HG02759 (cell line): ENCODE measurements at regions not wholly inside any gene's neighbourhood (a gene's known extent, or its start where the extent isn't known, plus 50 kb on each side); places are given as distances from the start of the nearest gene placed in this dataset.
"Not testable (repeated sequence)": the region's sequence is repeated elsewhere in the genome, so short reads cannot be mapped to it uniquely, and the experiment has no call there.

ENCODE experiments used
- ATAC-seq: cut with Tn5 transposase; IDR thresholded peaks from one replicate; pipeline ENCODE4 v1.9.1; 2021; ENCODE audit warnings: mild to moderate bottlenecking, moderate library complexity; ENCODE audit not compliant: unreplicated experiment

DNA sequence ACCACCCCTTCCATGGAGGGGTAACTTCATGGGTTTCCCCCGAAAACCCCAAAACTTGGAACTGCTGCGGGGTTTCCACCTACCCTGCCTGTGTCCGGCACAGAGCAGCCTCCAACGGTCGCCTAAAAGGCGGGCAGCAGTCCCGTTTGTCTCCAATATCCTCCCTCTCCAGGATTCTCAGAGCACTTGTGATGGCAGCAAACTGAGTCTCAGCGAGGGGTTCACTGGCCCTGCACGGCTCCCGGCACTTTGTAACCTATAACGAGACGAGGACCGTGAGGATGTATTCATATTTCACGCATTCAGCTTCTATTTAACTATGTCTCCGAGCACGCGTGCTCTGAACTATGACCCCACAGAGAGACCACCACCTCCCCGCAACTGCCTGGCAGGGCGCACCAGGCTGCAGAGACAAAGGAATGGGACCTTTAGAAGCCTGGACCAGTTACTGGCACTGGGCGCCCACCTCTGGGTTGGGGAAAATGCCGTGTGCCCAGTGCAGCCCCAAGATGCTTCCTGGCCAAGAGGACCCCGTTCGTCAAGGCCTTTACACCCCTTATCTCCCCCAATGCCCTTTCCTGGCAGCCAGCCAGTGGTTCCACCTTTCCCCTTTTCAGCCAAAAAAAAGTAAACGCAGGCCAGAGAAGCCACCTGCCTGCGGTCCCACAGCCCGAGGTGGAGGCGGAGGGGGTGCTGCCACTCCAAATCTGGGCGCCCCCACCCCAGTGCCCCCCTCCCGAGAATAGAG, 173.1 kb upstream of the RTL1 start:
- ATAC-seq = no peak

DNA sequence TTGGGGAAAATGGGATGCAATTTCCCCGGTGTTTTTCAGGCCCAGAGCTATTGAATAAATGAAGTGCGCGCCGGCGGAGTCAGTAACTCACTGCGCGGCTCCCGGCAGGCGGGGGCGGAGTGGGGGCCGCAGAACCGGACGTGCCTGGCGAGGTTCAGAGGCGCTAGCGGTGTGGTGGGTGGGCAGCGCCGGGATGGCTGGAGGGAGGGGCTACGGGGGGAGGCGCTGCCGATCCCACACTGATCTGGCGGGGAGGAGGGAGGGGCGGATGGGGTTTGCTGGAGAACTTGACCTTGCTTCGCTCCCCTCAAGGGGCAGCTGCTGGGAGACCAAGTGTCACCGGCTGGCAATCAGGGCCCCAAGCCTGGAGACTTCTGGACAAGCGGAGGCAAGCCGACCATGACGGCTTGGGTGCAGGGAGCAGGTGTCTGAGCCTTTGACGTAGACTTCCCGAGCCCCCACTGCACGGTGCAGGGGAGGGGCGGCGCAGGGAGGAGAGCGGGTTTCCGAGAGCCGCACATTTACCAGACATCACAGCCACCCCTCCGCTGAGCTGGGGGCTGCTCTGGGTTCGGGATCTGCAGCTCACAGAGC, 174.1 kb upstream of the RTL1 start:
- no peak for ATAC-seq

DNA sequence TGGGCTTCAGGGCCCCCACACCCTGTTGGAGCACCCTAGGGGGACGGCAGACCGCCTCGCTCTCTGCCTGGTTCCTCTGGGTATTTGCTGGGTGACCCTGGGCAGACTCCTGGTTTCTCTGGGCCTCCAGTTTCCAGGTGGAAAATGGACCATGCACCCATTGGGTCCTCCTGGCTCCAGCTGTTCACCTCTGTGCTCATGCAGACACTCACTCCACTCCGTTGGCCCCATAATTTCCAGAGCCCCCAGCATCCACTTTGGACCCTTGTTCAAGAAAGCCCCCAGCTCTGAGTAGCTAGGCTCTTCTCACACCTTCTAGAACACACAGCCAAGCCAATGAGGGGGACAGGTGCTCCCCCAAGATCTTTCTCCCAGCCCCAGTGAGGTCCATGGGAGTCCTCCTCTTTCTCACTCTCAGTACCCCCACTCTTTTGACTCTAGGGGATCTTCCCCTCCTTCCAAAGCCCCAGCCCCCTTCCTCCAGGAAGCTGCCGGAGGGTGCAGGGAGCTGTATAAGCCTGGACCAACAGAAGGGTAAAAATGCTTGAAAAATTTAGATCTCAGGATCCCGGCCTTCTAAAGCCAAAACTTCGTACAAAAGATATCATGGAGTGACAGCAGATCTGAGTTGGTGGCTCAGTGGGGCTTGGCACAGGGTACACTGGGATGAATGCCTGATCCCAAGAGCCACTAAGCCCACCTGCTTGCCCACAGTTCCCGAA, 174.8 kb upstream of the RTL1 start:
- ATAC-seq = no peak

DNA sequence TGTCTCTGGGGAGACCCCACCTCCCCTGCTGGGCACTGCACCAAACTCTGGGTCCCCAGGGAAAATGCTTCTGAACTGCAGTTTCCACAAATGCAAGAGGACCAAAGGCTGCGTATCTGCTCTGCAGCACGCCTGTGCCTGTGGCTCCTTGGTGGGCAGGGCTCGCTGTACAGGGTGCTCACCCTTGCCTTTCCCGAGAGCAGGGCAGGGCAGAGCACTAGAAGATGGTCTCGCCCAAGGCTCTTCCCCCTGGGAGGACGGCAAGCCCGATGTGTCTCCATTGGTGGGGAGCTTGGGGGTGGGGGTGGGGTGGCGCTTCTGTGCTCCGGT, 175.3 kb upstream of the RTL1 start:
- ATAC-seq = no peak

DNA sequence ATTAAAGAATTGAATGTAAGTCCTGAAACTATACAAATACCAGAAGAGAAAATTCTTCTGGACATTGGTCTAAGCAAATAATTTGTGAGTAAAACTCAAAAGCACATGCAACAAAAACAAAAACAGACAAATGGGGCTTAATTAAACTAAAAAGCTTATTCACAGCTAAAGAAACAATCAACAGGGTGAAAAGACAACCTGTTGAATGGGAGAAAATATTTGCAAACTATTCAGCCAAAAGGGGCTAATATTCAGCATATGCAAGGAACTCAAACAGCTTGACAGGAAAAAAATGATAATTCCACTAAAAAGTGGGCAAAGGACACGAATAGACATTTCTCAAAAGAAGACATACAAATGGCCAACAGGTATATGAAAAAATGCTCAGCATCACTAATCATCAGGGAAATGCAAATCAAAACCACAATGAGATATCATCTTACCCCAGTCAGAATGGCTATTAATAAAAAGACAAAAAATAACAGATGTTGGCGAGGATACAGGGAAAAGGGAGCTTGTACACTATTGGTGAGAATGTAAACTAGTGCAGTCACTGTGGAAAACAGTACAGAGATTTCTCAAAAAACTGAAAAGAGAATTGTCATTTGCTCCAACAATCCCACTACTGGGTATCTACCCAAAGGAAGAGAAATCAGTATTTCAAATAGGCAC, 177.5 kb upstream of the RTL1 start:
- no peak for ATAC-seq

DNA sequence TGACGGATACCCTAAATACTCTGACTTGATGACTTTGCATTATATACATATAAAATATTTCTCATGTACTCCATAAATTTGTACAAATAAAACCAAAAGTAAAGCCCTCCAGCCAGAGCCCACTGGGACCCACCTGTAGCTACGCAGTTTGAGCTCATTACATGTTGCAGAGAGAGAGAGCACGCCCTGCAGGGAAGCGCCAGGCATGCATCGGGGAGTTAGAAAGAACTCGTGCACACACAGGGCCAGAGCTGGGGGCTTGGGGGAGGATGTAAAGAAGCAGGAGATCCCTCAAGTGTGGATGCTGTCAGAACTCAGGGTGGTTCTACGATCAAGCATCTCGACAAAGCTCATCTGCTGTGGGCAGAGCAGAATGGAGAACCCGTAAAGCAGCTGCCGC, 178.5 kb upstream of the RTL1 start:
- ATAC-seq = no peak

DNA sequence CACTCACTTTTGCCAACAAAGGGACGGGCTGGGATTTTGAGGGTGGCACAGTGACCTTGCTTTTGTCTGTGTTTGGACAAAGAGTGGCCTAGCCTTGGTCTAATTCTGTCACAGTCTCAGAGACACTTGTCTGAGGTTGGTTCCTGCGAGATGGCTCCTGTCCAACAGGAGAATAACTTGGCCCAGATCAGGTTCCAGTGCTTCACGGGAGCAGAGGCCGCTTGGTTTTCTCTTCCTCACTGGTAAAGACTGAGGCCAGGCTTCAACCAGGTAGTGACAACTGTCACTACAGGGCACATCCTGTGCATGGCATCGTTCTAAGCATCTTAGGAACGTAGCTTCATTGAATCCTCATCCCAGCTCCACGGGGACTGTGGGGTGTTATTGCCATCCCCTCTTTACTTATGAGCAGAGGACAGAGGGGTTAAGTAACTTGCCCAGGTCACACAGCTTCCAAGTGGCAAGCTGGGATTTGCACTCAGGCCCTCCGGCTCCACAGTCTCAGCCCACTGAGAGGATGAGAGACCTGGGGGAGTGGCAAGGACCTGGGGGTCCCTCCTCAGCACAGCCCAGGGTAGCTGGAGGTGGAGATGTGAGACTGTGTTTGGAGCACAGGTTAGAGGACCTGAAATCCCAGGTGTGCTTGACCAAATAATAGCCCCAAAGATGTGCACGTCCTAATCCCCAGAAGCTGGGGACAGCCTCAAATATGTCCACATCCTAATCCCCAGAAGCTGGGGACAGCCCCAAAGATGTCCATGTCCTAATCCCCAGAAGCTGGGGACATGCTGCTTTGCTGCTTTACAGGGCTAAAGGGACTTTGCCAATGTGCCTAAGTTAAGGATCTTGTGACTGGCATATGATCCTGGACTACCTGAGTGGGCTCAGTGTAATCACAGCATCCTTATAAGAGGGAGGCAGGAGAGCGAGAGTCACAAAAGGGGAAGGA, 179.2 kb upstream of the RTL1 start:
- no peak for ATAC-seq

DNA sequence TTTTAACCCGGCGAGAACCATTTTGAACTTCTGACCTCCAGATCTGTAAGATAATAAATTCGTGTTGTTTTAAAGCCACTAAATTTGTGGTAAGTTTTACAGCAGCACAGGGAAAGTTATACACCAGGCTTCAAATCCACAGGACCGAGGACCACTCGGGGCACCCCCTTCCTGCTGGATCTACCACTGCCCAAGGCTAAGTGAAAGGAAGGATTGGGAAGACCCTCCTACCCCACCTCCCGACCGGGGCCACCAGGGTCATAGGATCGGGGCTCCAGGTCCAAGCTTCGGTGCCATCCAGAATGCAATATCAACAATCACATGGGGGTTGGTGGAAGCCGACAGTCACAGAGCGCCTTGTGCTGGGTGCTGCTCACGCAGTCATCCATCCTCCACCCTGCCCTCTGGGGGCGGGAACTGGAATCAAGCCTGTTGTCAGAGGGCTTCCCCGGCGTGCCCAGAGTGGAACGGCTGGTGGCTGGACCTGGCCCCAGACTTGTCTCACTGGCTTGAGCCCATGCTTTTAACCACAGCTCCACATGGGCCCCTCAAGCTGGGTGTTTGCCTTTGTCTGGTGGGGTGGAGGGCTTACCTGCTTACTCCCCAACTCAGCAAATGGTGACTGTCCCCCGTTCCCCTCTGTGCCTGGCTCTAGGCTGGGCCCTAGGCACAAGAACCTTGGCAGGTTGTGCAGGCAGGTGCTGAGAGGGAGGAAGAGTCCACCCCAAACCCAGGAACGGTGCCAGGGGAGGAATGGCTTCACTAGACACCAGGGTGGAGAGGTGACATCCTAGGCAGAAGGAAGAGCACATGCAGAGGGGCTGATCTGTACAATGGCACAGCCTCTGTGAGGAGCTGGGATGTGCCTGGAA, 180.3 kb upstream of the RTL1 start:
- ATAC-seq = no peak

DNA sequence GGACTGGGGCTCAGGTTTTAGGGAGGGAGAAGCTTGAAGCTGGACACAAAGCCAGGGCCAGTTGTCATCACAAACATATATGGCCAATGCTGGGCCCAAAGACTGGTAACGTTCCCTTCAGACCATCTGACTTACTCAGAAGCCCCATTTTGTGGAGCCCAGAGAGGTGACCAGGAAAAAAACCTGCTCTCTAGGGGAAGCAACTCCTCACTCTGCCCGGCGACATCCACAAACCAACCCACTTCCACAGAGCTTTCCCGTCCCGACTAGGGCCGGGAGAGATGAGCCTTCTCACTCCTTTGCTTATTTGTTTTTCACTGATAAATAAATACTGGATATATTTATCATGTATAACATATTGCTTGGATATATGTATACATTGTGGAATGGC, 180.9 kb upstream of the RTL1 start:
- no peak for ATAC-seq

DNA sequence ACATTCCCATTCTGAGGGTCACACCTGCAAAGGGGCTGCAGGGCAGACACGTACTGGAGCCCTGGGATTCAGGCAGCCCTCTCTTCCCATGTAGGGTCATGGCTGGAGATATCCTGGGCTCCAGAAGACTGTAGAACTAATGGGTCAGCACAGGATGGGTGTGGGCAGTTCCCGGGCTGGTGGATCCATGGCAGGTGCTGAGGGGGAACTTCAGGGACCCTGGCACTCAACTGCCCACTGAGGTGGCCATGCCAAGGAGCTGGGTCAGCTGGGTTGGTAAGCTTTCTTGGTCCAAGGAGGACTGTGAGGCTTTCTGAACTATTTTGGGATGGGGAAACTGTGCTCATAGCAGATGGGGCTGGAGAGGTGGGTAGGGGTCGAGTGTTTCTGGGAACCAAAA, 183.4 kb upstream of the RTL1 start:
- ATAC-seq = no peak

DNA sequence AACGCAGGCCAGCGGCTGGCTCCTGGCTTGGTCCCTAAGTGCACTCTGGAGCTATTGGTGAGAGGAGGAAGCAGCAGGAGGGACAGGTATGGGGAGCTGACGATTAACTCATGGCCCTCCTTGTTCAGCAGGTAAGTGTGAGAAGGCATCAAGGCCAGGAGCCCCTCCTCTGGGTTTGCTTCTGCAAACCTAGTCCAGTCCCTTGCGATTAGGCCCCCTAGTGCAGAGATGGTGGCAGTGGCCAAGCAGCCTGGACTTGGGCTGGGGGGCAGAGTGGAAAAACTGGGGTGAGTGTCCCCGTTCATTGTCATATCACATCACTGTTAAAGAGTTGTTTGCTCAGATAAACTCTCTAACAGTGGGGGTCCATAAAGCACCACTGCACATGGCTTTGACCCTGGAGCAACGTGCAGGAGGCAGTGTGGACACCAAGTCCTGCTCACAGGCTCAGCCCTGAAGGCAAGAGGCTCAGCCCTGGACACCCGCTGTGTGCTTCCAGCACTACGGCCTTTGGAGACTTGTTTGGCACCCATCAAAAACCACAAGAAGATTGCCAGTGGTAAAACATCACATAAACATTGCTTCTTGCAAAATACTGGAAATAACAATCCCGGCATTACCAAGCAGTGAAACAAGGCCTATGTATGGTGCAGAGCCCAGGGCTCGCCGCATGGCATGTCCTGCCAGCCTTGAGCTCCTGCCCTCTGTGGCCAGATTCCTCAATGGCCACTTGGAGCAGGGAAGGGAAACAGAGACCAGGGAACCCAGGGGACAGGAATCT, 184.3 kb upstream of the RTL1 start:
- ATAC-seq = no peak

DNA sequence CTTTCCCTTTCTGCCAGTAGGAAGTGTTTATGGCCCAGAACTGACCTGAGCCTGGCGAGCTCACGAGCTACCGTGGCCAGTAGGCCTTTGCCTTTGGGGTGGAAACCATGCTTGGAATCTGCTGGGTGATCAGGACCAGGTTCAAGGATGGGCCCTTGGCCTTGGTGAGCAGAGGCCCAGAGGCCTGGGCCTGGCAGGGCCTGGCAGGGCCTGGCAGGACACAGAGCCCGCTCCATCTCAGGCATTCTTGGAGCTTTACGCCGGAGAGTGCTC, 184.8 kb upstream of the RTL1 start:
- ATAC-seq = no peak

DNA sequence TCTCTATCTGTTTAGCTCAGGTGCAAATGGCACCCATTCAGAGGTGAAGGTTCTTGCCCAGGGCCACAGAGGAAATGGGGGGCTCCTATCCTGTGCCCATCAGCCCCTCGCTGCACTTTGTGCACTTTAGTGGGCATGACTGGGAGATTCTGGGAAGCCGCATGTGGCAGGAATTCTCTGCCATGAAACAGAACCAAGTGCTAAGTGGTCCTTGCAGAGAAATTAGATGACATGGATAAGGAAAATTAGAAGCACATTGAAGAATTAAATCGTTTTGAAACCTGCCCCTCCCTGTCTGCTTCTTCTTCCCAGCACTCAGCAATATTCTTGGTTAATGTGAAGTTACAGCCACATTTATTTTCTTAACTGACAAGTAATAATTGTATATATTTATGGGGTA, 185.2 kb upstream of the RTL1 start:
- no peak for ATAC-seq

DNA sequence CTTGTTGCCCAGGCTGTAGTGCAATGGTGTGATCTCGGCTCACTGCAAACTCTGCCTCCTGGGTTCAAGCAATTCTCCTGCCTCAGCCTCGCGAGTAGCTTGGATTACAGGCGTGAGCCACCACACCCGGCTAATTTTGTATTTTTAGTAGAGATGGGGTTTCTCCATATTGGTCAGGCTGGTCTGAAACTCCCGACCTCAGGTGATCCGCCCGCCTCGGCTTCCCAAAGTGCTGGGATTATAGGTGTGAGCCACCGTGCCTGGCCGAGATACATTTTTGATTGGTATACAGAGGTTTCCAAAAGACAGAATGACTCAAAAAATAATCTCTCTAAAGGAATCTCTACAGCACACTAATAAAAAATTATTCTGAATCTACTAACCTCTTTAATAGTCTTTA, 187.0 kb upstream of the RTL1 start:
- ATAC-seq = not testable (repeated sequence)

DNA sequence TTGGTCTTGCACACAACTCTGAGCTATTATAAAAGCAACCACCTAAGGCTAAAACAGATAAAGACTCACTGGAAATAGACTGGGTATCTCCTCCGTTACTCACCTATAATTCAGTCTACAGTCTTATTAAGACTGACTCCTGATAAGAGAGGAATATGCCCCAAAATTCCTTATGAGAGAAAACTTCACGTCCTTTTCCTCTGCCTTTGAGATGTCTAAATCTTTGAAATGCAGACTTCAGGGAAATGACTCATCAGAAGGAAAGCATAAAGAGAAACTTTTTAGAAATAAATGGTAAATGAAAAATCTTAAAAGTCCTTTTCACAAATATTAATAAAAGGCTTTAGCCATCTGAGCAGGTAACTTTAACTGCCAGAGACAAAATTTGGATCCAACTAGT, 187.5 kb upstream of the RTL1 start:
- no peak for ATAC-seq

DNA sequence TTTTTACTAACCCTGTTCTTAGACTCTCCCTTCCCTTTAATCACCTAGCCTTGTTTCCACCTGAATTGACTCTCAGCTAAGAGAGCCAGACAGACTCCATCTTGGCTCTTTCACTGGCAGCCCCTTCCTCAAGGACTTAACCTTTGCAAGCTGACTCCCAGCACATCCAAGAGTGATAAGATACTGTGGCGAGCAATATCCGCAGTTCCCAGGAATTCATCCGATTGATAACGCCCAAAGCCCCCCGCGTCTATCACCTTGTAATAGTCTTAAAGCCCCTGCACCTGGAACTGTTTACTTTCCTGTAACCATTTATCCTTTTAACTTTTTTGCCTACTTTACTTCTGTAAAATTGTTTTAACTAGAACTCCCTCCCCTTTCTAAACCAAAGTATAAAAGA, 191.4 kb upstream of the RTL1 start:
- ATAC-seq = not testable (repeated sequence)

DNA sequence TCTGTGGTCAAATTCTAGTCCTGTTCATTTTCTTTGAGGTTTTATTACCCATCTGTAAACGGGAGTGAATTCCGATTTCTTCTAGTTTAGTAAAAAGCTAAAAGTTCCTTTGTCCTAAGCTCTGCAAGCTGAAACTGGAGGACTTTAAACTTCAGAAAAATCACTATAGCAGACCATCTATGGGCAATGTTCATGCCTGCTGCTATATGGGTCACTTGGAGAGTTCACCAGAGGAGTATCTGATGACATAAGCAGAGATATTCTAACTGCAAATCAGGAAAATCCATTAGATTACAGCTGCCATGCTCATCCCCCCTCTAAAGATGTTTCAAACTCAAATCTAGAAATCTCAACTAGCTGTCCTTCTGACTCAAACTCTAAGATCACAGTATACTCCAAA, 193.0 kb upstream of the RTL1 start:
- ATAC-seq = no peak

DNA sequence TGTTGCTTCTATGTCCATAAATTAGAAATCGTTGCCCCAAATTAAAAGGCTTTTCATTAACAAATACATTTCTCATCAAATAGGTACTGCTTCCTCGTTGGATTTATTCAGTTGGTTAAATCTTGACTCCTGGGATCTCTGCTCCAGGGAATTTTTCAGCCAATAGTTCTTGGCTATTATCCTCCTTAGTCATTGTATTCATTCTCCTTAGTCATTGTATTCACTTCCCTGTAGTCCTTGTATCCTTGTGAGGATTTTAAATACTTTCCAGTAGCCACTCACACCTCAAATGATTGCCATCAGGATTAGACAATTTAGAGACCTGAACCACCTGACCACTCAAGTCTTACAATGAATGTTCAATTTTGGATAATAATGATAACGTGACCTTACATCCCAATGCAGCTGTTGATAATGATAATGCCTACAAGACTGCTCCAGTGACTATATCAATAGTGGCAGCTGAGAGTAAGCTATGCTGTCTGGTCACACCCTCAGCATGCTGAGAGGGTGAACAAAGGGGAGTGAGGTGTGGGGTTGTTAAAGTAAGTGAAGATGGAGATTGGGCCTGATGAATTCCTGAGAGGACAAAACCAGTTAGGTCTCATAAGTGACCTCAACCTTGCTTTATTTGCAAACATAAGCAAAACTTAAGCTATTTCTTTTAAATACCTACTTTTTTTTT, 193.7 kb upstream of the RTL1 start:
- no peak for ATAC-seq

DNA sequence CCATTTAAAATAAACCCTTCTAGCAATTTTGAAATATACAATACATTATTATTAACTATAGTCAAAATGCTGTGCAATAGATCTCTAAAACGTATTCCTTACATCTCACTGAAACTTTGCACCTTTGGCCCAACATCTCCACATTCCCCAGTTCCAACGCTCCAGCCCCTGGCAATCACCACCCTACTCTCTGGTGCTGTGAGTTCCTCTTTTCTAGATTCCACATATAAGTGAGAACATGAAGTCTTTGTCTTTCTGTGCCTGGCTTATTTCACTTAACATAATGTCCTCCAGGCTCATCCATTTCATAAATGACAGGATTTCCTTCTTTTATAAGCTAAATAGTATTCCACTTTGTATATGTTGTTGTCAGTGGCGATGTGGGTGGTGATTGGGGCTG, 194.7 kb upstream of the RTL1 start:
- no peak for ATAC-seq
